Colonic mucosa (tissue), 4 donors: ENCODE measurements at regions not wholly inside any gene's neighbourhood (a gene's known extent, or its start where the extent isn't known, plus 50 kb on each side); places are given as distances from the start of the nearest gene placed in this dataset.

Experiments used
- DNase-seq: peaks from one replicate; pipeline ENCODE4 v3.0.0-alpha.2; 2020
- H3K27ac ChIP-seq: fragments of 200-600 bp; one replicate; pipeline ENCODE4 v1.8.0; 2021
- H3K27me3 ChIP-seq: fragments of 200-600 bp; one replicate; pipeline ENCODE4 v1.8.0; 2021
- H3K36me3 ChIP-seq: fragments of 200-600 bp; one replicate; pipeline ENCODE4 v1.8.0; 2021
- H3K4me1 ChIP-seq: fragments of 200-600 bp; one replicate; pipeline ENCODE4 v1.8.0; 2021; ENCODE audit warnings: mild to moderate bottlenecking
- H3K4me3 ChIP-seq: fragments of 200-600 bp; one replicate; pipeline ENCODE4 v1.8.0; 2021
- H3K9ac ChIP-seq, 2 donors: one replicate each; pipeline ENCODE4 v1.7.0; 2013; ENCODE audit warnings: control low read depth in 2 of 2, low read depth in 2 of 2, low read length in 2 of 2
- H3K9me3 ChIP-seq: fragments of 200-600 bp; one replicate; pipeline ENCODE4 v1.8.0; 2021
- intact Hi-C: fragments of 100-400 bp; cut with DNase I; formaldehyde crosslinking; loops from one replicate; pipeline ENCODE4 v1.14.1; 2022
- TF ChIP-seq, protein P1 (sequence below): fragments of 200-600 bp; IDR thresholded peaks from one replicate; pipeline ENCODE4 v1.8.0; 2022; ENCODE audit warnings: antibody characterized with exemption, mild to moderate bottlenecking
- donor health status: healthy.
- donor health status: DM: no; HTN: no; CAD: no.
- donor health status: DM: no; HTN: no; CAD: no.

DNA sequence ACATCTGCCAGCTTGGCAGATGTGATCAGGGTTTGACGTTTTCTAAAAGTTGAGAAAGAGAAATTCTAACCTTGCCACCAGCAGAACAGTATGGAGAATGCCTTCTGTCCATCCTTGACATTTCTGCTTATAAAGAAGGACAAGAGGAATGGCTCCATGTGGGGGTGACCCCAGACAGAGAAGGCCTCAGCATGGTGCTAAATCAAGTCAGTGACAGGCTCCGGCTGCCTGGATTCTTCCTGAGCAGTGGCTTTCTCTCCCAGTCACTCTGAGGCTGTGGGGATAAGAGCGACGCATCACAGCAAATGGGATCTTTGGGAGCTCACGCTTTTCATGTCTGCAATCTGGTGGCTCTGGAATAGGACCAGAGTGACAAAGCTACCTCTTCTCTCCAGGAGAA is 640.2 kb upstream of the CAMK1G start:
- intact Hi-C loops = no loop called here

DNA sequence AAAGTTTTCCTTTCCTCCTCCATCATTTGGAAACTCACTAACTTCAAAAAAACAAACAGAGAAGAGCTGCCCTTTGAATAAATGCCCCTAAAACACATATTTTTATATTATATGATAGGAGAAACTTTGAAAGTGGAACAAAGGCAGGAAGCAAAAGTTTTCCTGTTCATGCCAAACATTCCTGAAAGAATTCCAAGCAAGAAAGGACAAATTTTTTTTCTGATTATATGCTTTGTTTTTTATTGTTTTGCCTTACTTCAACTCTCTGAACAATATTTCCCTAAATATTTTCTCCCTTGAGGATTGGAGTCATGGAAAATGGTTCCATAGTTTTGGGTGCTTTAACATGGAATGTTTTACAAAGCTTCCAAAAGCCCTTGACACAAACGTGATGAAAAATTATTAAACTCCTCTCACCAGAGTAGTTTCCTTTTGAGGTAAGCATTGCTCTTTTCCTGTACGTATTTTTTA is 638.5 kb upstream of the CAMK1G start:
- intact Hi-C loops = no loop called here
- TF ChIP-seq, protein P1, sequence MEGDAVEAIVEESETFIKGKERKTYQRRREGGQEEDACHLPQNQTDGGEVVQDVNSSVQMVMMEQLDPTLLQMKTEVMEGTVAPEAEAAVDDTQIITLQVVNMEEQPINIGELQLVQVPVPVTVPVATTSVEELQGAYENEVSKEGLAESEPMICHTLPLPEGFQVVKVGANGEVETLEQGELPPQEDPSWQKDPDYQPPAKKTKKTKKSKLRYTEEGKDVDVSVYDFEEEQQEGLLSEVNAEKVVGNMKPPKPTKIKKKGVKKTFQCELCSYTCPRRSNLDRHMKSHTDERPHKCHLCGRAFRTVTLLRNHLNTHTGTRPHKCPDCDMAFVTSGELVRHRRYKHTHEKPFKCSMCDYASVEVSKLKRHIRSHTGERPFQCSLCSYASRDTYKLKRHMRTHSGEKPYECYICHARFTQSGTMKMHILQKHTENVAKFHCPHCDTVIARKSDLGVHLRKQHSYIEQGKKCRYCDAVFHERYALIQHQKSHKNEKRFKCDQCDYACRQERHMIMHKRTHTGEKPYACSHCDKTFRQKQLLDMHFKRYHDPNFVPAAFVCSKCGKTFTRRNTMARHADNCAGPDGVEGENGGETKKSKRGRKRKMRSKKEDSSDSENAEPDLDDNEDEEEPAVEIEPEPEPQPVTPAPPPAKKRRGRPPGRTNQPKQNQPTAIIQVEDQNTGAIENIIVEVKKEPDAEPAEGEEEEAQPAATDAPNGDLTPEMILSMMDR = no peak
- H3K4me1 ChIP-seq = no peaks in the 10 kb centered on the region
- H3K9ac ChIP-seq = no peak overlapping the region
- H3K9me3 ChIP-seq = no peaks in the 10 kb centered on the region
- H3K27ac ChIP-seq = no peak overlapping the region
- no peak overlapping the region for H3K4me3 ChIP-seq
- H3K27me3 ChIP-seq = no peaks in the 10 kb centered on the region
- H3K36me3 ChIP-seq = no peaks in the 10 kb centered on the region
- no peak for DNase-seq

More for the DNA sequence above, 640.2 kb upstream of the CAMK1G start:
- Histone ChIP-seq H3K9me3 (no peaks in the 10 kb centered on the region), H3K4me3 (no peak overlapping the region), H3K27ac (no peak overlapping the region), H3K36me3 (no peaks in the 10 kb centered on the region), H3K9ac (no peak overlapping the region), H3K4me1 (no peaks in the 10 kb centered on the region), H3K27me3 (no peaks in the 10 kb centered on the region)
- TF ChIP-seq, protein P1 = no peak
- DNase-seq = no peak

DNA sequence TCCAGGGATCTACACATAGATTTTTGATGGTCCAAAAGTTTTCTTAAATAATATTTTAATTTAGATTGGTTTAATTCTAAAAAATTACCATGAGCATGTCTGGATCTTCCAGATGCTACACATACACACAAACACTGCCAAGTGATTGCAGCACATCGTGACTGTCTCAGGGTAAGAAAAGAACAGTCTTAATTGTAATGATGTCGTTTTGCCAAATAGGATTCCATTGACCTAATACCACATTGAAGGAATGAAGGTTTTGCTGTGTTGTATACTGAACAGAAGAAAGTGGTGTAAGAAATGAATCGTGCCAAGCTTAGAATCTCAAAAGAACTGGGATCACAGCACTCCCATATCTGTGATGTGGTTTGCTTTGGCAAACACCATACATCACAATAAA is 633.3 kb upstream of the CAMK1G start:
- Histone ChIP-seq H3K4me3 (no peak overlapping the region), H3K27me3 (no peaks in the 10 kb centered on the region), H3K4me1 (peaks cover 7% of the 10 kb centered on the region), H3K27ac (no peak overlapping the region), H3K9ac (no peak overlapping the region), H3K9me3 (no peaks in the 10 kb centered on the region), H3K36me3 (no peaks in the 10 kb centered on the region)
- TF ChIP-seq, protein P1 = no peak
- intact Hi-C loops = no loop called here
- DNase-seq = no peak

DNA sequence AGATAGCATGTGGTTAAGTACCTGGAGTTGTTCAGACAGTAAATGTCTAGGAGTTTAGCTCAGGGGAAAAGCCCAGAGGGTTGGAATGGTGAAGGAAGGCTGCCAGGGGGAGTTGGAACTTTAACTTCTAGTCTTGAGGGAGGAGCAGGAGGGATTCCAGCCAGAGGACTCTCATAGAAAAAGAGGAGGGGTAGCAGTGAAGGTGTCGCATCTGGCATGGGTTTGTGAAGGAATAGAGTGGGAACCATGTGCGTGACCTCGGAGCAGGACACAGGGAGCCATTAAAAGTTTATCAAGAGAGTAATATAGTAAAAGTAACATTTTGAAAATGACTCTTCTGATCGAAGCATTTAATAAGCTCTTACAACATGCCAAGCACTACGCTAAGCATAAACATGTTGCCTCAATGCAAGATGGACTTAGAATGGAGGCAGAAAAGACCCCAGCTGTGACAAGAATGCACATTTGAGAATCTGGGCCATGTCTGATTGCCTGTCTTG is 632.4 kb upstream of the CAMK1G start:
- no peak overlapping the region for H3K9ac ChIP-seq
- peak overlapping the region; percentile 38 for H3K27ac ChIP-seq
- TF ChIP-seq, protein P1 = no peak
- peaks cover 7% of the 10 kb centered on the region for H3K4me1 ChIP-seq
- intact Hi-C loops = no loop called here
- no peaks in the 10 kb centered on the region for H3K27me3 ChIP-seq
- H3K9me3 ChIP-seq = no peaks in the 10 kb centered on the region
- H3K4me3 ChIP-seq = no peak overlapping the region
- DNase-seq = no peak
- H3K36me3 ChIP-seq = no peaks in the 10 kb centered on the region

DNA sequence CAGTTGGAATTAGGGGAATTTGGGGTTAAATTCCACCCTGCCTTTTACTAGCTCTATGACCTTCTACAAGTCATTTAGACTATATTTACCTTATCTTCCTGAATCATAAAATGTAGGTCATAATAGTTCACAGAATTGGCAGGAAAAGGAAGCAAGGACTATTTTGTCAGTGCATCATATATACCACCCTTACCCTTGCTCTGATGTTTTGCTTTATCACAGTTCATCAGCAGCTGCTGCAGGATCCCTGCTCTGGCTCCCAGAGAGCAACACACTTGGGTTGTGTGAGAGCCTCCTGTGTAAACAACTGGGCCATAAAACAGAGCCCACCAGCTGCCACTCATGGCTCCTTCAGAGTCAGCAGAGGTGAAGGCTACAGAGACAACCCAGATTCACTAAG is 631.6 kb upstream of the CAMK1G start:
- Histone ChIP-seq H3K4me1 (peaks cover 7% of the 10 kb centered on the region), H3K4me3 (no peak overlapping the region), H3K9ac (peak overlapping the region in 1 of 2 donors; percentile 21), H3K27ac (peak overlapping the region; percentile 38), H3K9me3 (no peaks in the 10 kb centered on the region), H3K27me3 (no peaks in the 10 kb centered on the region), H3K36me3 (no peaks in the 10 kb centered on the region)
- TF ChIP-seq, protein P1 = no peak
- peak; percentile 42 for DNase-seq
- intact Hi-C loops = no loop called here
